ENCODE measurements at regions not wholly inside any gene's neighbourhood (a gene's known extent, or its start where the extent isn't known, plus 50 kb on each side); places are given as distances from the start of the nearest gene placed in this dataset.

DNA sequence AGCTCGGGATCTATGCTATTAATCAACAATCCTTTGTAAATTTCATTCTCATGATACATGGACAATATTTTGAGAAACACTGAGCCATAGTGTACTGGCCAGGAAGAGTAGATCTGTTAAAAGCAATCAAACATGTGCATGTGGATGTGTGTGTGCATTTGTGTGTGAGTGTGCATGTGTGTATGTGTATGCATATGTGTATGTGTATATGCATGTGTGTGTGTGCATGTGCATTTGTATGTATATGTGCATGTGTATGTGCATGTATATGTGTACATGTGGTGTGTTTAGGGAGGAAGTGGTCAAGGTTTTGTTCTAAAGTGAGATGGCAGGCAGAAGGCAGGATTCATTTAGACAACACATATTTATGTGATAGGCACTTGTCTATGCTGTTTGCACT, 623.8 kb downstream of the ADCYAP1 start:
- TF ChIP-seq HNF4A (conservative IDR thresholded peaks at IDR 0.05) = no peak
- TF ChIP-seq, protein P1, sequence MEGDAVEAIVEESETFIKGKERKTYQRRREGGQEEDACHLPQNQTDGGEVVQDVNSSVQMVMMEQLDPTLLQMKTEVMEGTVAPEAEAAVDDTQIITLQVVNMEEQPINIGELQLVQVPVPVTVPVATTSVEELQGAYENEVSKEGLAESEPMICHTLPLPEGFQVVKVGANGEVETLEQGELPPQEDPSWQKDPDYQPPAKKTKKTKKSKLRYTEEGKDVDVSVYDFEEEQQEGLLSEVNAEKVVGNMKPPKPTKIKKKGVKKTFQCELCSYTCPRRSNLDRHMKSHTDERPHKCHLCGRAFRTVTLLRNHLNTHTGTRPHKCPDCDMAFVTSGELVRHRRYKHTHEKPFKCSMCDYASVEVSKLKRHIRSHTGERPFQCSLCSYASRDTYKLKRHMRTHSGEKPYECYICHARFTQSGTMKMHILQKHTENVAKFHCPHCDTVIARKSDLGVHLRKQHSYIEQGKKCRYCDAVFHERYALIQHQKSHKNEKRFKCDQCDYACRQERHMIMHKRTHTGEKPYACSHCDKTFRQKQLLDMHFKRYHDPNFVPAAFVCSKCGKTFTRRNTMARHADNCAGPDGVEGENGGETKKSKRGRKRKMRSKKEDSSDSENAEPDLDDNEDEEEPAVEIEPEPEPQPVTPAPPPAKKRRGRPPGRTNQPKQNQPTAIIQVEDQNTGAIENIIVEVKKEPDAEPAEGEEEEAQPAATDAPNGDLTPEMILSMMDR (IDR thresholded peaks at IDR 0.05; ENCODE audit: low read depth, low read length, missing input control) = no peak
- no peak for TF ChIP-seq RAD21 (IDR thresholded peaks at IDR 0.05)
- no peak for TF ChIP-seq JUND (IDR thresholded peaks at IDR 0.05)
- no peak for TF ChIP-seq YY1 (IDR thresholded peaks at IDR 0.05)
- TF ChIP-seq, protein P2, sequence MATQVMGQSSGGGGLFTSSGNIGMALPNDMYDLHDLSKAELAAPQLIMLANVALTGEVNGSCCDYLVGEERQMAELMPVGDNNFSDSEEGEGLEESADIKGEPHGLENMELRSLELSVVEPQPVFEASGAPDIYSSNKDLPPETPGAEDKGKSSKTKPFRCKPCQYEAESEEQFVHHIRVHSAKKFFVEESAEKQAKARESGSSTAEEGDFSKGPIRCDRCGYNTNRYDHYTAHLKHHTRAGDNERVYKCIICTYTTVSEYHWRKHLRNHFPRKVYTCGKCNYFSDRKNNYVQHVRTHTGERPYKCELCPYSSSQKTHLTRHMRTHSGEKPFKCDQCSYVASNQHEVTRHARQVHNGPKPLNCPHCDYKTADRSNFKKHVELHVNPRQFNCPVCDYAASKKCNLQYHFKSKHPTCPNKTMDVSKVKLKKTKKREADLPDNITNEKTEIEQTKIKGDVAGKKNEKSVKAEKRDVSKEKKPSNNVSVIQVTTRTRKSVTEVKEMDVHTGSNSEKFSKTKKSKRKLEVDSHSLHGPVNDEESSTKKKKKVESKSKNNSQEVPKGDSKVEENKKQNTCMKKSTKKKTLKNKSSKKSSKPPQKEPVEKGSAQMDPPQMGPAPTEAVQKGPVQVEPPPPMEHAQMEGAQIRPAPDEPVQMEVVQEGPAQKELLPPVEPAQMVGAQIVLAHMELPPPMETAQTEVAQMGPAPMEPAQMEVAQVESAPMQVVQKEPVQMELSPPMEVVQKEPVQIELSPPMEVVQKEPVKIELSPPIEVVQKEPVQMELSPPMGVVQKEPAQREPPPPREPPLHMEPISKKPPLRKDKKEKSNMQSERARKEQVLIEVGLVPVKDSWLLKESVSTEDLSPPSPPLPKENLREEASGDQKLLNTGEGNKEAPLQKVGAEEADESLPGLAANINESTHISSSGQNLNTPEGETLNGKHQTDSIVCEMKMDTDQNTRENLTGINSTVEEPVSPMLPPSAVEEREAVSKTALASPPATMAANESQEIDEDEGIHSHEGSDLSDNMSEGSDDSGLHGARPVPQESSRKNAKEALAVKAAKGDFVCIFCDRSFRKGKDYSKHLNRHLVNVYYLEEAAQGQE (IDR thresholded peaks at IDR 0.05) = no peak
- no peak for TF ChIP-seq TAF1 (conservative IDR thresholded peaks at IDR 0.05)
- TF ChIP-seq SP1 (IDR thresholded peaks at IDR 0.05) = no peak
- TF ChIP-seq, protein P3, sequence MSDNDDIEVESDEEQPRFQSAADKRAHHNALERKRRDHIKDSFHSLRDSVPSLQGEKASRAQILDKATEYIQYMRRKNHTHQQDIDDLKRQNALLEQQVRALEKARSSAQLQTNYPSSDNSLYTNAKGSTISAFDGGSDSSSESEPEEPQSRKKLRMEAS (IDR thresholded peaks at IDR 0.05) = no peak
- no peak for TF ChIP-seq HNF4G (IDR thresholded peaks at IDR 0.05)
- TF ChIP-seq, protein P4, sequence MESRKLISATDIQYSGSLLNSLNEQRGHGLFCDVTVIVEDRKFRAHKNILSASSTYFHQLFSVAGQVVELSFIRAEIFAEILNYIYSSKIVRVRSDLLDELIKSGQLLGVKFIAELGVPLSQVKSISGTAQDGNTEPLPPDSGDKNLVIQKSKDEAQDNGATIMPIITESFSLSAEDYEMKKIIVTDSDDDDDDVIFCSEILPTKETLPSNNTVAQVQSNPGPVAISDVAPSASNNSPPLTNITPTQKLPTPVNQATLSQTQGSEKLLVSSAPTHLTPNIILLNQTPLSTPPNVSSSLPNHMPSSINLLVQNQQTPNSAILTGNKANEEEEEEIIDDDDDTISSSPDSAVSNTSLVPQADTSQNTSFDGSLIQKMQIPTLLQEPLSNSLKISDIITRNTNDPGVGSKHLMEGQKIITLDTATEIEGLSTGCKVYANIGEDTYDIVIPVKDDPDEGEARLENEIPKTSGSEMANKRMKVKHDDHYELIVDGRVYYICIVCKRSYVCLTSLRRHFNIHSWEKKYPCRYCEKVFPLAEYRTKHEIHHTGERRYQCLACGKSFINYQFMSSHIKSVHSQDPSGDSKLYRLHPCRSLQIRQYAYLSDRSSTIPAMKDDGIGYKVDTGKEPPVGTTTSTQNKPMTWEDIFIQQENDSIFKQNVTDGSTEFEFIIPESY (IDR thresholded peaks at IDR 0.05) = no peak
- TF ChIP-seq GABPA (IDR thresholded peaks at IDR 0.05 in 1 of 2, conservative IDR thresholded peaks at IDR 0.05 in 1 of 2) = no peak
- TF ChIP-seq RXRA (IDR thresholded peaks at IDR 0.05) = no peak
- TF ChIP-seq, protein P5, sequence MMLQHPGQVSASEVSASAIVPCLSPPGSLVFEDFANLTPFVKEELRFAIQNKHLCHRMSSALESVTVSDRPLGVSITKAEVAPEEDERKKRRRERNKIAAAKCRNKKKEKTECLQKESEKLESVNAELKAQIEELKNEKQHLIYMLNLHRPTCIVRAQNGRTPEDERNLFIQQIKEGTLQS (IDR thresholded peaks at IDR 0.05) = no peak
